H7 (cell line): ENCODE measurements at regions not wholly inside any gene's neighbourhood (a gene's known extent, or its start where the extent isn't known, plus 50 kb on each side); places are given as distances from the start of the nearest gene placed in this dataset.

Experiments
- DNase-seq: peaks from one replicate; pipeline ENCODE4 v3.0.0; 2012
- H3K27me3 ChIP-seq: 2 replicates; pipeline ENCODE4 v1.6.0; 2011; ENCODE audit warnings: mild to moderate bottlenecking, low read length; ENCODE audit not compliant: control insufficient read depth, insufficient read depth
- H3K36me3 ChIP-seq: replicated peaks from 2 replicates; pipeline ENCODE4 v1.5.1; 2011; ENCODE audit warnings: low read length; ENCODE audit not compliant: control insufficient read depth, insufficient read depth
- H3K4me3 ChIP-seq: 2 replicates; pipeline ENCODE4 v1.5.1; 2011; ENCODE audit warnings: low read depth, mild to moderate bottlenecking, control low read depth, low read length, moderate library complexity; ENCODE audit not compliant: insufficient read depth

GRCh38 chr2:157024129-157024528 lies 233.4 kb upstream of the GALNT5 start:
- H3K36me3 ChIP-seq, result no peaks in the 10 kb centered on the region
- H3K27me3 ChIP-seq, result no peaks in the 10 kb centered on the region
- no peak overlapping the region for H3K4me3 ChIP-seq
- DNase-seq, result no peak

GRCh38 chr2:157032017-157032416 lies 225.5 kb upstream of the GALNT5 start:
- Histone ChIP-seq H3K4me3 (no peak overlapping the region), H3K27me3 (no peaks in the 10 kb centered on the region), H3K36me3 (no peaks in the 10 kb centered on the region)
- no peak for DNase-seq

- H3K4me3 ChIP-seq, result no peak overlapping the region
- no peaks in the 10 kb centered on the region for H3K36me3 ChIP-seq
- H3K27me3 ChIP-seq, result no peaks in the 10 kb centered on the region
- DNase-seq, result no peak
Observed at GRCh38 chr2:157036726-157037125, 220.8 kb upstream of the GALNT5 start.

GRCh38 chr2:157043786-157044185 lies 213.7 kb upstream of the GALNT5 start:
- Histone ChIP-seq H3K27me3 (no peaks in the 10 kb centered on the region), H3K36me3 (no peaks in the 10 kb centered on the region), H3K4me3 (no peak overlapping the region)
- DNase-seq, result no peak

GRCh38 chr2:157046396-157046795 lies 211.1 kb upstream of the GALNT5 start:
- Histone ChIP-seq H3K4me3 (no peak overlapping the region), H3K36me3 (no peaks in the 10 kb centered on the region), H3K27me3 (no peaks in the 10 kb centered on the region)
- no peak for DNase-seq

GRCh38 chr2:157052685-157053224 lies 204.8 kb upstream of the GALNT5 start:
- no peaks in the 10 kb centered on the region for H3K36me3 ChIP-seq
- H3K4me3 ChIP-seq, result no peak overlapping the region
- DNase-seq, result no peak
- no peaks in the 10 kb centered on the region for H3K27me3 ChIP-seq

- no peak for DNase-seq
- H3K36me3 ChIP-seq, result no peaks in the 10 kb centered on the region
Observed at GRCh38 chr2:157053876-157054275, 203.6 kb upstream of the GALNT5 start.

GRCh38 chr2:157055660-157056199 lies 201.8 kb upstream of the GALNT5 start:
- H3K4me3 ChIP-seq, result no peak overlapping the region
- H3K27me3 ChIP-seq, result no peaks in the 10 kb centered on the region
- DNase-seq, result no peak
- no peaks in the 10 kb centered on the region for H3K36me3 ChIP-seq

More at GRCh38 chr2:157053876-157054275, 203.6 kb upstream of the GALNT5 start:
- no peaks in the 10 kb centered on the region for H3K27me3 ChIP-seq
- no peak overlapping the region for H3K4me3 ChIP-seq

GRCh38 chr2:157056200-157056676 lies 201.3 kb upstream of the GALNT5 start:
- Histone ChIP-seq H3K4me3 (no peak overlapping the region), H3K27me3 (no peaks in the 10 kb centered on the region), H3K36me3 (no peaks in the 10 kb centered on the region)
- DNase-seq, result no peak

- Histone ChIP-seq H3K27me3 (no peaks in the 10 kb centered on the region), H3K4me3 (no peak overlapping the region), H3K36me3 (no peaks in the 10 kb centered on the region)
- no peak for DNase-seq
Observed at GRCh38 chr2:157058161-157058560, 199.3 kb upstream of the GALNT5 start.

- Histone ChIP-seq H3K27me3 (no peaks in the 10 kb centered on the region), H3K36me3 (no peaks in the 10 kb centered on the region), H3K4me3 (no peak overlapping the region)
- no peak for DNase-seq
Observed at GRCh38 chr2:157059036-157059435, 198.5 kb upstream of the GALNT5 start.

GRCh38 chr2:157061799-157062198 lies 195.7 kb upstream of the GALNT5 start:
- H3K4me3 ChIP-seq, result no peak overlapping the region
- DNase-seq, result no peak
- no peaks in the 10 kb centered on the region for H3K27me3 ChIP-seq
- no peaks in the 10 kb centered on the region for H3K36me3 ChIP-seq

- Histone ChIP-seq H3K4me3 (no peak overlapping the region), H3K36me3 (no peaks in the 10 kb centered on the region), H3K27me3 (no peaks in the 10 kb centered on the region)
- no peak for DNase-seq
Observed at GRCh38 chr2:157067562-157067961, 189.9 kb upstream of the GALNT5 start.

GRCh38 chr2:157068237-157068636 lies 189.3 kb upstream of the GALNT5 start:
- no peaks in the 10 kb centered on the region for H3K36me3 ChIP-seq
- no peaks in the 10 kb centered on the region for H3K27me3 ChIP-seq
- H3K4me3 ChIP-seq, result no peak overlapping the region
- DNase-seq, result no peak

GRCh38 chr2:157075924-157076323 lies 181.6 kb upstream of the GALNT5 start:
- Histone ChIP-seq H3K4me3 (no peak overlapping the region), H3K36me3 (no peaks in the 10 kb centered on the region), H3K27me3 (no peaks in the 10 kb centered on the region)
- DNase-seq, result no peak
